Right renal pelvis (tissue), 4 donors: ENCODE measurements at regions not wholly inside any gene's neighbourhood (a gene's known extent, or its start where the extent isn't known, plus 50 kb on each side); places are given as distances from the start of the nearest gene placed in this dataset.
"Not testable (repeated sequence)": the region's sequence is repeated elsewhere in the genome, so short reads cannot be mapped to it uniquely, and the experiment has no call there.

Experiments used
- DNase-seq, 4 donors: peaks; one replicate each; pipeline ENCODE4 v3.0.0-alpha.2; 2013; ENCODE audit warnings: low read depth in 4 of 4, low spot score in 3 of 4, missing footprints in 1 of 4

DNA sequence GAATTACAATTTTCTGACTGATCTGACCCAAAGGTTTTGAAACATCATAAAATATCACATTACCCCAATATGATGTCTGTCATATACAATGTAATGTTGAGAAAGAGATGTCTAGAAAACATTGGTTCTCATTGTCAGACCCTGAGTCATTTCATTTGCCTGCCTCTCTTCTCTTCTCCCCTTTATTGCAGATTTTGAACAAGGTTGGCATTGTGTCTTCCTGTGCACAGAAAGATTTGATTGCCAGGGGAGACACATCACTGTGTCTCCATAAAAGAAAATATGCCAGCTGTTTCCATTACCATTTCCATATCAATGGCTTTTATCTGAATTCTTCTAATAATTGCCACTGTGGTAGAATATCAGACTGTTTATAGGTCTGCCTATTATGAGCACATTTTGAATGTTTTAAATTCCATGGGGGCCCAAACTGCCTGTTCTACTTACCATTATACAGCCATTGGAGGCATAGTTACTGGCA lies 65.6 kb downstream of the IFI44 start:
- no peak for DNase-seq

DNA sequence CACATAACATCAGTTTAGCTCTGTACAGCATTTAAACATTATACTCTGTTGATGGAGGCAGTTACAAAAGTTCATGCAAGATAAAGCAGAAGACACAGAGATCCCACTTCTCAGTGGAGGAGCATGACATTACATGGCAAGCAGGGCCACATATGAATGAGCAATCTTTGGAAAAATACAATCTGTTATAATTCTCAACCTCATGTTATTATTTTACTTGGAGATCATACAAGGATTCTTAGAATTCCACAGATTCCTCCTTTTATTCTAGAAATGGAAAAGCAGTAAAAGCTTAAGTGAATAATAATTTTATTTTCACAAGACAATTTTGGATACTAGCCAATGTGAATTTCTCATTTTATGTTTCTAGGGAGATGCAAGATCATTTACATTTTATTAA lies 66.6 kb downstream of the IFI44 start:
- peak in 1 of 4 donors; percentile 23 for DNase-seq

GRCh38 chr1:78718566-78718965 lies 68.9 kb downstream of the IFI44 start:
- no peak for DNase-seq

- DNase-seq = no peak
Observed at GRCh38 chr1:78721136-78721535, 71.5 kb downstream of the IFI44 start.

DNA sequence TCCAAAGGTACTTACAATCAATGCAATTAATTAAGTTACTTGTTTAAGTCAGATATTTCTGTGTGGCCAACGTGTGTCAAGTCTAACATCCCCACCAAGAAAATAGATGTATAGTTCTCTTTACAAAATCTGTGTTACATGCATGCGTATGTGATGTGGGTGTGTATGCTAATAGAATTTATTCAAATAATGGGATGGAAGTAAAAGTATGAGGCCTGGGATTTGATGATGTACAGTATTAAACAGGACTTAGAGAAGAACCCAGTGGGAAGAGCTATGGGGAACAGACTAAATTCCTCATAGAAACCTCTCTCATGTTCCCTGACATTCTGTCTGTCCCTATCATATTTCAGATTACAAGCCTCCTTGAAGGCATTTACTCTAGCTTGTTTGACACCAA lies 72.5 kb downstream of the IFI44 start:
- DNase-seq = no peak

- no peak for DNase-seq
Observed at GRCh38 chr1:78722521-78722920, 72.9 kb downstream of the IFI44 start.

- no peak for DNase-seq
Observed at GRCh38 chr1:78722947-78723346, 73.3 kb downstream of the IFI44 start.

DNA sequence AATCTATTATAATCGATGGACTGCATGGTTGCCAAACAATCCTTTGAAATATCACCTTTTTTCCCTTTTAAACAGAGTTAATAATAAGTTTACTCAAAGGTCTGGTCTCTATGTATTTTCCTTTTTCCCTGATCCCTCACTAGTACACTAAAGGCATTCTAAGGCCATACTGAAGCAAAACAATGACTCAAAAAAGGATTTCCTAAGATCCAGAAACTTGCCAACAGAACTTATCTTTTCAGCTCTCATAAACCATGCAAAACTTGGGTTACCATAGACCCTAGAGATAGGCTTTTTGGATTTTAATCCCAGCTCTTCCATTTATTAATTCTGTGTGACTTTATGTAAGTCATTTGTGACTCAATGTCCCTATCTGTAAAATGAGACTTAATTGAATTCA lies 77.1 kb downstream of the IFI44 start:
- no peak for DNase-seq

GRCh38 chr1:78728359-78728758 lies 78.7 kb downstream of the IFI44 start:
- no peak for DNase-seq

GRCh38 chr1:78730054-78730453 lies 80.4 kb downstream of the IFI44 start:
- no peak for DNase-seq

DNA sequence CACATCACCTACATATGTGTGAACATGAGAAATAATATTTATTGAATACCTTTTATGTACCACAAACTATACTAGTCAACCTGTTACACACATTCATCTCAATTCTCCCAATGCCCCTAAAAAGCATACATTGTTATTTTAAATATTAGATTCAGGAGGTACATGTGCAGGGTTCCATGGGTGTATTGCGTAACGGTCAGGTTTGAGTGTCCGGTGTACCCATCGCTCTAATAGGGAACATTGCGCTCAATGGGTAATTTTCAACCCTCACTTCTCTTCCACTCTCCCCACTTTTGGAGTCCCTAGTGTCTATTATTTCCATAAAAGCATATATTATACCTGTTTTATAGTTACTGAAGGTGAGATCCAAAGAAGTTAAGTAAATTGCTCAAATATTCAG lies 82.0 kb downstream of the IFI44 start:
- no peak for DNase-seq

GRCh38 chr1:78737241-78737640 lies 87.6 kb downstream of the IFI44 start:
- DNase-seq = no peak

GRCh38 chr1:78743626-78744025 lies 94.0 kb downstream of the IFI44 start:
- DNase-seq = no peak

DNA sequence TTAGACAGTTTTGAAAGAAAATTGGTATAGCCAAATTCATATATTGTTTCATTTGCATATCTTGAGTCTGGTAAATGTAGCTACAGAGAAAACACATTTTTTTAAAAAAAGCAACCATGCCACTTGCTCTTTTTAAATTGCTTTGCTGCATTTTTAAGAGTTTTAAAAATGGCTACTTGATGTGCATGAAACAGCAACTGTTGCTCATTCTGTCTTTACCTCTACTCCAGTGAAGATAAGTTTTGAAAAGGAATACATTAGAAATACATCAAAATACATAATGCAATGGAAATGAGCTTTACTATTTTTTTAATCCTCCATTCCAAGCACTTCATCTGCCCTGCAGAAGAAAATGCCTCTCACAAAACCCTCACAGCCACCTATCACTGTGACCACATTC lies 95.5 kb downstream of the IFI44 start:
- DNase-seq = no peak

DNA sequence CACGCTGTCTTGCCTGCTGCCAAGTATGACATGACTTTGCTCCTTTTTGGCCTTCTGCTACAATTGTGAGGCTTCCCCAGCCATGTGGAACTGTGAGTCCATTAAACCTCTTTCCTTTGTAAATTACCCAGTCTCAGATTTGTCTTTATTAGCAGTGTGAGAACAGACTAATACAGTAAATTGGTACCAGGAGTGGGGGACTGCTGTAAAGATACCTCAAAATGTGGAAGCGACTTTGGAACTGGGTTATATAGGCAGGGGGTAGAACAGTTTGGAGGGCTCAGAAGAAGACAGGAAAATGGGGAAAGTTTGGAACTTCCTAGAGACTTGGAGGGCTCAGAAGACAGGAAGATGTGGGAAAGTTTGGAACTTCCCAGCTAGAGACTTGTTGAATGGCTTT lies 104.0 kb downstream of the IFI44 start:
- not testable (repeated sequence) for DNase-seq

DNA sequence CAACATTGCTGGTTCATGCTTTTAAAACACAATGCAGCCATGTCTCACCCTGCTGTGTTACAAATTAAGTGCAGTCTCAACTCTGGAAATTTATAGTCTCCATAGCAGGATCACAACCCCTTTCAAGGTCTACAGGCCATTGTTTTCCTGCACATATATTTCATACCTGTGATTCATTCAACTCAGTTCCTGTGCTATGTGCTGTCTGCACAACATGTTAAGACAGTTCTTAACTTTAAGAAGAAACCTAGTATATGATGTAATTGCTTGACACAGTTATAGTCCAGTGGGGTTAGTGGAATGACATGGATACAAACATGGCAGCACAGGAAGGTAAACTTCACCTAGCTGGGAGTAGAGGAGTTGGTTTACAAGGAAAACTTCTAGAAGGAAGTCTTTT lies 106.4 kb downstream of the IFI44 start:
- DNase-seq = no peak

DNA sequence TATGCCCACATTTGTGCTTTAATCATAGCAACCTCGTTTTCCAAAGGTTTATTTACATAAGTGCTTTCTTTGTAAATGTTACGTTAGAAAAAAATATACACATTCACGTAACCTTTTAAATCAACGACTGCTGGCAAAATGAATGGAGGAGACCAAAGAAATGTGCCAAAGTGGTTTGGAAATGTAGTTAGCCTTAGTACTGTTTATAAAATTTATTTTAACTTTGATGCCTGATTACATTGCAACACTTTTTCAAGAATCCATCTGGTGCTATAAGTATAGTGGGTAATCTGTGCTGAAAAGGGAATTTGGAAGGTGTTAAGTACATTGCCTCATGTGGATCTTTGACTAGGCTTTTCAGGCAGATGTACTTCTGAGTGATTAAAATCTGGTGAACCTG lies 108.9 kb downstream of the IFI44 start:
- DNase-seq = no peak

GRCh38 chr1:78759881-78760280 lies 110.2 kb downstream of the IFI44 start:
- DNase-seq = no peak

GRCh38 chr1:78760858-78761257 lies 111.2 kb downstream of the IFI44 start:
- DNase-seq = no peak

DNA sequence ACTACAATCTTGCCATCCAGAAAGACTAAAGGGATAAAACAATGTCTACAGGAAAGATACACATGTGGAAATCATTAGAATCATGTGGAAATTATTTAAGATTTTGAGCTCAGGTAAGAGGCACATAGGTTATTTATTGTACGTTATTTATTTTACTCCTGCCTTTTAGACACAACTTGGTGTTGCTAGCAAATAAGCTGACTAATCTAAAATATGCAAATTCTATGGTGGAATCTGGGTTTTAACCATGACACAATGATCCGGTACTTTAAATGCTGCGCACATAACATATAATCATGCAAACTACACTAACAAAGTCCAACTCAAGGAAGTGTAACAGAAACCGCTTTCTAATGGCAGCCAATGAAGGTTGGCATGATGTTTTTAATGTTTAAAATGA lies 112.5 kb downstream of the IFI44 start:
- DNase-seq = no peak

- DNase-seq = no peak
Observed at GRCh38 chr1:78765489-78765888, 115.9 kb downstream of the IFI44 start.

- no peak for DNase-seq
Observed at GRCh38 chr1:78779831-78780230, 130.2 kb downstream of the IFI44 start.

GRCh38 chr1:78787544-78787943 lies 137.9 kb downstream of the IFI44 start:
- no peak for DNase-seq

- DNase-seq = no peak
Observed at GRCh38 chr1:78790174-78790573, 140.5 kb downstream of the IFI44 start.
